PC-3 (cell line): ENCODE measurements at regions not wholly inside any gene's neighbourhood (a gene's known extent, or its start where the extent isn't known, plus 50 kb on each side); places are given as distances from the start of the nearest gene placed in this dataset.

Experiments
- ATAC-seq: fragments of 200-7000 bp; cut with Tn5 transposase; 2 replicates; pipeline ENCODE4 v1.9.1; 2020; ENCODE audit warnings: mild to moderate bottlenecking, moderate library complexity
- BruUV-seq: library from RNA; stranded (reverse); fragments of 400-500 nt; replicated peaks from 2 replicates; lab custom pipeline; 2021; lab: Mats Ljungman, UMichigan
- CTCF ChIA-PET: fragments of 300-600 bp; sonication (Branson Sonifier 250); formaldehyde crosslinking; loops from one replicate; lab custom pipeline; 2022; ENCODE audit warnings: antibody characterized with exemption; lab: Charles Lee
- POLR2A ChIA-PET: fragments of 300-600 bp; sonication (Branson Sonifier 250); formaldehyde crosslinking; loops from one replicate; lab custom pipeline; 2022; ENCODE audit warnings: antibody characterized with exemption; ENCODE audit not compliant: unreplicated experiment; lab: Charles Lee
- DNase-seq: peaks from one replicate; pipeline ENCODE4 v3.0.0-alpha.2; 2015
- H2AFZ ChIP-seq: fragments of 300-600 bp; sonication (generic); 2 replicates; pipeline ENCODE4 v1.6.0; 2016; ENCODE audit warnings: antibody characterized with exemption, low read length
- H3F3A ChIP-seq: fragments of 300-600 bp; sonication (generic); one replicate; pipeline ENCODE4 v1.6.0; 2017; ENCODE audit warnings: antibody characterized with exemption, low read length, control low read depth, mild to moderate bottlenecking; ENCODE audit not compliant: unreplicated experiment
- H3K27ac ChIP-seq: fragments of 300-600 bp; sonication (generic); 2 replicates; pipeline ENCODE4 v1.5.1; 2016; ENCODE audit warnings: mild to moderate bottlenecking, low read length
- H3K27me3 ChIP-seq: fragments of 300-600 bp; sonication (generic); 2 replicates; pipeline ENCODE4 v1.6.1; 2016; ENCODE audit warnings: low read length, mixed read lengths
- H3K36me3 ChIP-seq: fragments of 300-600 bp; sonication (generic); 2 replicates; pipeline ENCODE4 v1.6.1; 2016; ENCODE audit warnings: low read depth, mixed run types, low read length, mixed read lengths
- H3K4me1 ChIP-seq: fragments of 300-600 bp; sonication (generic); 2 replicates; pipeline ENCODE4 v1.5.1; 2016; ENCODE audit warnings: low read length; ENCODE audit not compliant: insufficient read depth
- H3K4me2 ChIP-seq: fragments of 300-600 bp; sonication (generic); 2 replicates; pipeline ENCODE4 v1.6.0; 2016; ENCODE audit warnings: low read length
- H3K4me3 ChIP-seq: fragments of 300-600 bp; sonication (generic); 2 replicates; pipeline ENCODE4 v1.5.1; 2016; ENCODE audit warnings: mild to moderate bottlenecking, low read length, mixed read lengths
- H3K79me2 ChIP-seq: fragments of 300-600 bp; sonication (generic); 2 replicates; pipeline ENCODE4 v1.6.1; 2017; ENCODE audit warnings: low read length, mixed read lengths
- H3K9ac ChIP-seq: fragments of 300-600 bp; sonication (generic); 2 replicates; pipeline ENCODE4 v1.6.0; 2016; ENCODE audit warnings: mild to moderate bottlenecking, low read length
- H3K9me2 ChIP-seq: fragments of 300-600 bp; sonication (generic); replicated peaks from 2 replicates; pipeline ENCODE4 v1.6.1; 2016; ENCODE audit warnings: mixed run types, low read length, mixed read lengths
- H3K9me3 ChIP-seq: fragments of 300-600 bp; sonication (generic); 2 replicates; pipeline ENCODE4 v1.6.1; 2016; ENCODE audit warnings: low read length, mixed read lengths
- H4K20me1 ChIP-seq: fragments of 300-600 bp; sonication (generic); 2 replicates; pipeline ENCODE4 v1.6.1; 2016; ENCODE audit warnings: low read length, mixed read lengths
- CTCF ChIP-seq: fragments of 300-600 bp; sonication (generic); conservative IDR thresholded peaks from 2 replicates; pipeline ENCODE4 v1.5.1; 2017; ENCODE audit warnings: antibody characterized with exemption, low read depth, mild to moderate bottlenecking, low read length
- EZH2 ChIP-seq: fragments of 300-600 bp; sonication (generic); IDR thresholded peaks from one replicate; pipeline ENCODE4 v1.6.1; 2017; ENCODE audit warnings: antibody characterized with exemption, mild to moderate bottlenecking, low read length; ENCODE audit not compliant: unreplicated experiment
- EZH2phosphoT487 ChIP-seq: fragments of 300-600 bp; sonication (generic); IDR thresholded peaks from 2 replicates; pipeline ENCODE4 v1.6.1; 2018; ENCODE audit warnings: mild to moderate bottlenecking, antibody characterized with exemption, low read length, borderline replicate concordance
- intact Hi-C: fragments of 100-400 bp; cut with micrococcal nuclease; formaldehyde crosslinking; loops from 2 replicates; pipeline ENCODE4 v1.9.0; 2023

- H3F3A ChIP-seq, result no peaks in the 10 kb centered on the region
- H4K20me1 ChIP-seq, result no peaks in the 10 kb centered on the region
- no peaks in the 10 kb centered on the region for H3K79me2 ChIP-seq
- no peaks in the 10 kb centered on the region for H3K9me2 ChIP-seq
- no peak overlapping the region for H3K4me3 ChIP-seq
- no TSS peak for BruUV-seq
- H3K27me3 ChIP-seq, result no peaks in the 10 kb centered on the region
- intact Hi-C loops, result no loop called here
- H3K36me3 ChIP-seq, result no peaks in the 10 kb centered on the region
- ChIA-PET CTCF (no interaction called here), POLR2A (interaction anchor here (0.6 kb wide), 1 partner anchor 863 kb away, joined by 9 read pairs; no protein-coding TSS in a partner anchor)
- no peaks in the 10 kb centered on the region for H3K9me3 ChIP-seq
- no peak overlapping the region for H3K4me2 ChIP-seq
- peaks cover 17% of the 10 kb centered on the region for H3K4me1 ChIP-seq
- DNase-seq, result no peak
- TF ChIP-seq EZH2phosphoT487 (no peak), CTCF (no peak), EZH2 (no peak)
- no peak for ATAC-seq
- H3K9ac ChIP-seq, result no peak overlapping the region
- no peak overlapping the region for H3K27ac ChIP-seq
- H2AFZ ChIP-seq, result no peak overlapping the region
These were observed 292.2 kb upstream of the JAG1 start for GRCh38 chr20:10965936-10966470.

GRCh38 chr20:10970109-10970508, 296.3 kb upstream of the JAG1 start:
- H3K9me3 ChIP-seq, result no peaks in the 10 kb centered on the region
- ATAC-seq (peak; percentile 89), DNase-seq (peak; percentile 71)
- no peaks in the 10 kb centered on the region for H3K27me3 ChIP-seq
- intact Hi-C loops, result no loop called here
- no peaks in the 10 kb centered on the region for H3K36me3 ChIP-seq
- CTCF ChIA-PET, result no interaction called here
- POLR2A ChIA-PET, result interaction anchor here (0.6 kb wide), 1 partner anchor 114 kb away, joined by 4 read pairs; no protein-coding TSS in a partner anchor
- TF ChIP-seq EZH2phosphoT487 (no peak), CTCF (no peak), EZH2 (no peak)
- H3K4me3 ChIP-seq, result no peak overlapping the region
- no TSS peak for BruUV-seq
- no peaks in the 10 kb centered on the region for H3K79me2 ChIP-seq
- no peak overlapping the region for H2AFZ ChIP-seq
- no peak overlapping the region for H3K9ac ChIP-seq
- no peaks in the 10 kb centered on the region for H3K9me2 ChIP-seq
- H4K20me1 ChIP-seq, result no peaks in the 10 kb centered on the region
- peaks cover 17% of the 10 kb centered on the region for H3K4me1 ChIP-seq
- peak overlapping the region; percentile 11 for H3K4me2 ChIP-seq
- peak overlapping the region; percentile 30 for H3K27ac ChIP-seq
- H3F3A ChIP-seq, result no peaks in the 10 kb centered on the region

- TF ChIP-seq CTCF, result no peak
- TF ChIP-seq EZH2phosphoT487, result no peak
- no peak for TF ChIP-seq EZH2
- H3K4me3 ChIP-seq, result no peak overlapping the region
- H4K20me1 ChIP-seq, result no peaks in the 10 kb centered on the region
- no peaks in the 10 kb centered on the region for H3K9me2 ChIP-seq
- H2AFZ ChIP-seq, result no peak overlapping the region
- ATAC-seq (peak; percentile 34), DNase-seq (peak; percentile 19)
- no peak overlapping the region for H3K4me2 ChIP-seq
- H3K27ac ChIP-seq, result no peak overlapping the region
- intact Hi-C loops, result no loop called here
- CTCF ChIA-PET, result no interaction called here
- no peaks in the 10 kb centered on the region for H3K27me3 ChIP-seq
- peaks cover 17% of the 10 kb centered on the region for H3K4me1 ChIP-seq
- no TSS peak for BruUV-seq
- H3K9me3 ChIP-seq, result no peaks in the 10 kb centered on the region
- H3K9ac ChIP-seq, result no peak overlapping the region
- no peaks in the 10 kb centered on the region for H3K36me3 ChIP-seq
- no peaks in the 10 kb centered on the region for H3K79me2 ChIP-seq
- POLR2A ChIA-PET, result no interaction called here
- no peaks in the 10 kb centered on the region for H3F3A ChIP-seq
These were observed 297.3 kb upstream of the JAG1 start for GRCh38 chr20:10971096-10971495.
